Natural killer cell (primary cell): ENCODE measurements at regions not wholly inside any gene's neighbourhood (a gene's known extent, or its start where the extent isn't known, plus 50 kb on each side); places are given as distances from the start of the nearest gene placed in this dataset.
"Not testable (repeated sequence)": the region's sequence is repeated elsewhere in the genome, so short reads cannot be mapped to it uniquely, and the experiment has no call there.

Source experiments
- ATAC-seq, 3 donors: fragments of 150-1000 bp in 2 of 3; fragments of 200-7000 bp in 1 of 3; cut with Tn5 transposase; 1 replicate in 1 of 3; 2 replicates in 2 of 3; pipeline ENCODE4 v1.10.0; 2021; ENCODE audit warnings: mild to moderate bottlenecking in 2 of 3, moderate library complexity in 2 of 3
- DNase-seq, 2 donors: peaks; one replicate each; pipeline versions ENCODE4 v3.0.0 to v3.0.0-alpha.2; 2013 to 2021; ENCODE audit warnings: mixed read lengths in 1 of 2
- H3K27ac ChIP-seq: one replicate; pipeline ENCODE4 v1.5.1; 2013; ENCODE audit warnings: mild to moderate bottlenecking, low read length
- H3K27me3 ChIP-seq: one replicate; pipeline ENCODE4 v1.6.1; 2013; ENCODE audit warnings: low read length; ENCODE audit not compliant: control insufficient read depth, insufficient read depth
- H3K36me3 ChIP-seq: one replicate; pipeline ENCODE4 v1.6.1; 2013; ENCODE audit warnings: low read length; ENCODE audit not compliant: control insufficient read depth, insufficient read depth
- H3K4me1 ChIP-seq: one replicate; pipeline ENCODE4 v1.6.1; 2013; ENCODE audit warnings: low read length; ENCODE audit not compliant: control insufficient read depth, insufficient read depth
- H3K4me3 ChIP-seq: one replicate; pipeline ENCODE4 v1.5.1; 2013; ENCODE audit warnings: low read length
- H3K9me3 ChIP-seq: one replicate; pipeline ENCODE4 v1.6.1; 2013; ENCODE audit warnings: low read length; ENCODE audit not compliant: control insufficient read depth, insufficient read depth
- H3K27ac Mint-ChIP-seq, 2 donors: one replicate each; pipeline ENCODE4 v1.8.0; 2022; ENCODE audit warnings: mild to moderate bottlenecking in 2 of 2, mixed read lengths in 2 of 2, moderate library complexity in 1 of 2
- H3K27me3 Mint-ChIP-seq, 2 donors: one replicate each; pipeline ENCODE4 v1.8.0; 2022; ENCODE audit warnings: low read depth in 2 of 2, mixed read lengths in 2 of 2
- H3K36me3 Mint-ChIP-seq: one replicate; pipeline ENCODE4 v1.8.0; 2022; ENCODE audit warnings: mixed read lengths
- H3K4me1 Mint-ChIP-seq, 2 donors: one replicate each; pipeline ENCODE4 v1.8.0; 2022; ENCODE audit warnings: mixed read lengths in 2 of 2
- H3K4me3 Mint-ChIP-seq: one replicate; pipeline ENCODE4 v1.8.0; 2022; ENCODE audit warnings: mild to moderate bottlenecking, moderate library complexity, mixed read lengths
- H3K9me3 Mint-ChIP-seq, 2 donors: one replicate each; pipeline ENCODE4 v1.8.0; 2022; ENCODE audit warnings: mixed read lengths in 2 of 2
- WGBS: methylation state at CpG from one replicate; pipeline ENCODE4 v1.1.7; 2013; ENCODE audit warnings: missing lambda C conversion rate; ENCODE audit not compliant: insufficient coverage; 5-methylcytosine and 5-hydroxymethylcytosine counted together
- intact Hi-C: fragments of 100-400 bp; cut with micrococcal nuclease; formaldehyde crosslinking; loops from one replicate; pipeline ENCODE4 v1.14.2; 2022
- TF ChIP-seq, protein P1 (sequence below): fragments of 200-600 bp; IDR thresholded peaks from one replicate; pipeline ENCODE4 v1.8.0; 2022; ENCODE audit warnings: antibody characterized with exemption

GRCh38 chr5:2353211-2353610, 398.3 kb downstream of the IRX2 start:
- H3K9me3 Mint-ChIP-seq, result peaks cover 5 to 6% of the 10 kb centered on the region in 2 donors
- no peak overlapping the region for H3K27ac ChIP-seq
- DNase-seq (no peak), ATAC-seq (no peak)
- 89% methylated on average over 5 of the region's 5 CpGs for WGBS
- no peak overlapping the region for H3K4me3 ChIP-seq
- H3K36me3 ChIP-seq, result no peaks in the 10 kb centered on the region
- no peaks in the 10 kb centered on the region for H3K27me3 ChIP-seq
- no peaks in the 10 kb centered on the region for H3K4me1 ChIP-seq
- no peak overlapping the region for H3K27ac Mint-ChIP-seq
- TF ChIP-seq, protein P1, sequence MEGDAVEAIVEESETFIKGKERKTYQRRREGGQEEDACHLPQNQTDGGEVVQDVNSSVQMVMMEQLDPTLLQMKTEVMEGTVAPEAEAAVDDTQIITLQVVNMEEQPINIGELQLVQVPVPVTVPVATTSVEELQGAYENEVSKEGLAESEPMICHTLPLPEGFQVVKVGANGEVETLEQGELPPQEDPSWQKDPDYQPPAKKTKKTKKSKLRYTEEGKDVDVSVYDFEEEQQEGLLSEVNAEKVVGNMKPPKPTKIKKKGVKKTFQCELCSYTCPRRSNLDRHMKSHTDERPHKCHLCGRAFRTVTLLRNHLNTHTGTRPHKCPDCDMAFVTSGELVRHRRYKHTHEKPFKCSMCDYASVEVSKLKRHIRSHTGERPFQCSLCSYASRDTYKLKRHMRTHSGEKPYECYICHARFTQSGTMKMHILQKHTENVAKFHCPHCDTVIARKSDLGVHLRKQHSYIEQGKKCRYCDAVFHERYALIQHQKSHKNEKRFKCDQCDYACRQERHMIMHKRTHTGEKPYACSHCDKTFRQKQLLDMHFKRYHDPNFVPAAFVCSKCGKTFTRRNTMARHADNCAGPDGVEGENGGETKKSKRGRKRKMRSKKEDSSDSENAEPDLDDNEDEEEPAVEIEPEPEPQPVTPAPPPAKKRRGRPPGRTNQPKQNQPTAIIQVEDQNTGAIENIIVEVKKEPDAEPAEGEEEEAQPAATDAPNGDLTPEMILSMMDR, result no peak
- H3K36me3 Mint-ChIP-seq, result no peaks in the 10 kb centered on the region
- intact Hi-C loops, result no loop called here
- no peak overlapping the region for H3K4me3 Mint-ChIP-seq
- H3K27me3 Mint-ChIP-seq, result peaks cover 0 to 2% of the 10 kb centered on the region in 2 donors
- peaks cover 6% of the 10 kb centered on the region for H3K9me3 ChIP-seq
- no peaks in the 10 kb centered on the region for H3K4me1 Mint-ChIP-seq

DNA sequence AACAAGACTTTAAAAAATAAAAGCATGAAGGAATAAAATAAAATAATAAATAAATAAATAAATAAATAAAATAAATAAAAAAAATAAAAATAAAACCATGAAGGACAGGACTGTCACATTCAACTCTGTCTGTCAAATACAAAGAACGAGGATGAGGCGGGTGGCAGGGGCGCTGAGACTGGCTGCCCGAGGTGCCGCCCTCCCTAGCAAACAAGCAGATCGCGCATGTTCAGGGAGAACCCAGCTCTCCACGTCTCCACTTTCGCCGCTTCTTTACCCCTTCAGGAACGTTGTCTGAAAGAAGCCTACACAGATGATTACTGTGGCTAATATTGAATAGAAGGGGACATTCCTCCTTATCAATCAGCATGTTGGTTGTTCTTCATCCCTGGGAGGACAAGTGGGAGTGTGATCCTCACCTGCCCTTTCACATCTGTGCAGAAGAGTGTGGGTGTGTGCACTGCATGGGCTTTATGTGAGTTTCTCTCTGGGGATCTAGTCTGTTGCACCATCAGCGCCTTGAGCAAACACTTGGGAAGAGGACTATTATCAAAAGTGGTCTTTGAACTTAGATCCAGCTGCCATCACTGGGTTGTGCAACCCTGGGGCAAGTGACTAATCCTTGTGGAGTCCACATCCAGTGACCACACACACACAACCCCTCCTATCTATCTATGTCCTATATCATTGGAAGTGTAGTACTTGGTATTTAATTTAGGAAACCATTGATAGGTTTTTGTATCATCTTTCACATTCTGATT, 399.2 kb downstream of the IRX2 start:
- TF ChIP-seq, protein P1, result no peak
- no peaks in the 10 kb centered on the region for H3K4me1 ChIP-seq
- WGBS, result 85% methylated on average over 10 of the region's 12 CpGs
- no peak overlapping the region for H3K4me3 ChIP-seq
- ATAC-seq (no peak), DNase-seq (no peak)
- H3K36me3 ChIP-seq, result no peaks in the 10 kb centered on the region
- Mint-ChIP-seq H3K9me3 (peaks cover 6 to 7% of the 10 kb centered on the region in 2 donors), H3K27ac (no peak overlapping the region), H3K4me3 (no peak overlapping the region), H3K27me3 (peaks cover 0 to 2% of the 10 kb centered on the region in 2 donors), H3K36me3 (no peaks in the 10 kb centered on the region), H3K4me1 (no peaks in the 10 kb centered on the region)
- H3K9me3 ChIP-seq, result peaks cover 6% of the 10 kb centered on the region
- no peak overlapping the region for H3K27ac ChIP-seq
- no peaks in the 10 kb centered on the region for H3K27me3 ChIP-seq
- intact Hi-C loops, result no loop called here

DNA sequence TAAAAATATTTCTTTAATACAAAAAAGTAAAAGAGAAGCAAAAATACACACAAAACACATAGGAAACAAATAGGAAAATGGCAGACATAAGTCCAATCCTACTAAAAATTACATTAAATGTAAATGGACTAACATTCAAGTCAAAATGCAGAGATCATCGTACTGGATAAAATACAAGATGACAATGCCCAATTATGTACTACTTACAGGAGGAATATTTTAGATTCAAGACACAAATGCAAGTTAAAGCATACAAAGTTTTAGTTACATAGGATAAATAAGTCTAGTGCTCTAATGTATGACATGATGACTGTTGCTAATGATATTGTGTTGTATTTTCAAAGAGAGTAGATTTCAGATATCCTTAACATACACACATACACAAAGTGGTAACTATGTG, 401.7 kb downstream of the IRX2 start:
- H3K4me3 ChIP-seq, H3K4me1 ChIP-seq, H3K27me3 Mint-ChIP-seq, H3K27ac ChIP-seq, DNase-seq, H3K36me3 ChIP-seq, H3K27ac Mint-ChIP-seq, H3K27me3 ChIP-seq, H3K36me3 Mint-ChIP-seq, ATAC-seq, H3K4me3 Mint-ChIP-seq, H3K4me1 Mint-ChIP-seq, intact Hi-C loops: not testable (repeated sequence)
- H3K9me3 ChIP-seq, result peaks cover 18% of the 10 kb centered on the region
- WGBS, result no CpG with 5 or more reads among the region's 1 CpG
- peaks cover 12 to 14% of the 10 kb centered on the region in 2 donors for H3K9me3 Mint-ChIP-seq

GRCh38 chr5:2338686-2339085, 412.8 kb downstream of the IRX2 start:
- peaks cover 0 to 2% of the 10 kb centered on the region in 2 donors for H3K9me3 Mint-ChIP-seq
- H3K4me1 Mint-ChIP-seq, result no peaks in the 10 kb centered on the region
- H3K27me3 Mint-ChIP-seq, result peaks cover 0 to 3% of the 10 kb centered on the region in 2 donors
- no peak overlapping the region for H3K4me3 Mint-ChIP-seq
- TF ChIP-seq, protein P1, result no peak
- no peak for DNase-seq
- Histone ChIP-seq H3K4me3 (no peak overlapping the region), H3K9me3 (no peaks in the 10 kb centered on the region), H3K27me3 (no peaks in the 10 kb centered on the region), H3K4me1 (no peaks in the 10 kb centered on the region), H3K27ac (no peak overlapping the region), H3K36me3 (no peaks in the 10 kb centered on the region)
- 79% methylated on average over 20 of the region's 20 CpGs for WGBS
- ATAC-seq, result no peak
- H3K36me3 Mint-ChIP-seq, result no peaks in the 10 kb centered on the region
- intact Hi-C loops, result no loop called here
- H3K27ac Mint-ChIP-seq, result no peak overlapping the region
